GM19372 (cell line): ENCODE measurements at regions not wholly inside any gene's neighbourhood (a gene's known extent, or its start where the extent isn't known, plus 50 kb on each side); places are given as distances from the start of the nearest gene placed in this dataset.

Experiments used
- ATAC-seq: cut with Tn5 transposase; IDR thresholded peaks from one replicate; pipeline ENCODE4 v1.9.1; 2021; ENCODE audit warnings: mild to moderate bottlenecking, low read depth, moderate library complexity; ENCODE audit not compliant: unreplicated experiment

GRCh38 chr4:125992891-125993290 is 678.1 kb downstream of the FAT4 start:
- no peak for ATAC-seq

DNA sequence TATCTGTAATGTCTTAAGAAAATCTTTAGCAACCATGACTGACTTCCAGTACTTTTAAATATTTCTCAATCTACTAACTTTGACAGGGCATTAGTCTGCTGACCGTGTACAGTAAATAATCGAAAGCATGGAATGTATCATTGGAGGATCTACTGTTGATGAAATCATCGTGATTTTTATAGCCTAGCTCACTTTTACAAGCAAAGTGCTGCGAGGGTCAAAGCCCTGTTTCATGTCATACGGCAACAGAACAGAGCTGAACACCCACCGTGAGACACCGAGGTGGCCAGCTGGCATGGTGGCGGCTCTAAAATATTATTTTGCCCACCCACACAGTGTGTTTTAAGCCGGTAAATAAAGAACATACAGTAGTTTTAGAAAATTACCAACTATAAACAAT is 679.3 kb downstream of the FAT4 start:
- ATAC-seq, result no peak

- no peak for ATAC-seq
Measured at GRCh38 chr4:125994430-125994829, 679.7 kb downstream of the FAT4 start.

- ATAC-seq, result no peak
Measured at GRCh38 chr4:126004941-126005340, 690.2 kb downstream of the FAT4 start.

DNA sequence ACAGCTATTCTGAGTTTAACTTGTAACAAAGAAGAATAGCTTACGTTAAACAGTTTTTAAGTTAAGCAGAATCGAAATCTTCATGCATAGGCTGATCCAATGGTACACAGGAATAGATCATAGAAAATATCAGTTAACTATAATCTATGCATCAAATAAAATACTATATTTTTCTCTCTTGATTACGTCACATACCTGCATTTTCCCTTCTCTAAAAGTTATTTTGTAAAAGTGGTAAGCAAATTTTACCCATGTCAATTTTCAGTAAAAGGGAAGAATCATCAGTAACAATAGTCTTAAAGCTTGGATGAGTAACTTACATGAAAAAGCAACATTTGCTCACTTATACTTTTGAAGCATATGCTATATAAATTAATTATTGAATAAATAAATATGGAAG is 692.4 kb downstream of the FAT4 start:
- no peak for ATAC-seq

DNA sequence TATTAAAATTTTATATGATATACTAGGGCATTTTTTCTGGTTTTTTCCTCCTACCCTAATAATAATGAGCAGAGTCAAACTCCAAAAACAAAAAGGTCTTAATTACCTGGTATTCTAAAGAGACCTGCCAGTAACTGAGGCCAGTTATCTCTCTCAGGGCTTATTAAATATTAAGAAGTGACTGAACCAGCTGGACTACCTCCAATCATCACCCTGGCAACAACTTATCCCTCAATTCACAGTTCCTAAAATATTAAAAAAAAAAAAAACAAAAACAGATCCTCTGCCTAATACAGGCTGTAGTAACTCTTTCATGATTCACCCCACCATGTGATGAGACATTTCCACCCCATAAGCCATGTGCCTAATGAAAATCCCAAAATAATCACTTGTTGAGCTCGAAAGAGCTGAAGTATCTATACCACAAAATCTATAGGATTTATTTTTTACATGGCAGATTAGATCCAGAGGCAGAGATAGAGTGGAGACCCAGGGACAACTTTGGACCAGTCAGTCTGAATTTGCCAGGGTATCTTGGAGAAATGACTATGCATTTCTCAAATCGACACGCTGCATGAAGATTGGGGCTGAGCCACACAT is 698.0 kb downstream of the FAT4 start:
- ATAC-seq, result no peak

- no peak for ATAC-seq
Measured at GRCh38 chr4:126018274-126018673, 703.5 kb downstream of the FAT4 start.

DNA sequence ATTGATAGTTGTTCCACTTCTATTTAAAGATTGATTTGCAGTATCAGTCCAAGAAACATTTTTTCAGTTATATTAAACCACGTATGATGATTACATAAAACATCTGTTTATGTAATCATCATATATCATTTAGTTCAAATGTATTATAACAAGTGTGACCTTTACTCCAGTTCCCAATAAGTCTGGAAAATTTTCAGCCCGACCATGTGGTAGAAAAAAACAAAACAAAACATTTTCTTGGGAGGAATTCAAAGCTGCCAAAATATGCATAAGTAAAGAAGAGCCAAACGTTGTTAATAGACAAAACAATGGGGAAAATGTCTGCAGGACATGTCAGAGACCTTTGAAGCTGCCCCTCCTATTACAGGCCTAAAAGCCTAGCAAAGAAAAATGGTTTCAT is 709.1 kb downstream of the FAT4 start:
- ATAC-seq, result no peak

GRCh38 chr4:126027601-126028000 is 712.8 kb downstream of the FAT4 start:
- ATAC-seq, result no peak

- ATAC-seq, result no peak
Measured at GRCh38 chr4:126028876-126029275, 714.1 kb downstream of the FAT4 start.

- ATAC-seq, result no peak
Measured at GRCh38 chr4:126037231-126037630, 722.5 kb downstream of the FAT4 start.

DNA sequence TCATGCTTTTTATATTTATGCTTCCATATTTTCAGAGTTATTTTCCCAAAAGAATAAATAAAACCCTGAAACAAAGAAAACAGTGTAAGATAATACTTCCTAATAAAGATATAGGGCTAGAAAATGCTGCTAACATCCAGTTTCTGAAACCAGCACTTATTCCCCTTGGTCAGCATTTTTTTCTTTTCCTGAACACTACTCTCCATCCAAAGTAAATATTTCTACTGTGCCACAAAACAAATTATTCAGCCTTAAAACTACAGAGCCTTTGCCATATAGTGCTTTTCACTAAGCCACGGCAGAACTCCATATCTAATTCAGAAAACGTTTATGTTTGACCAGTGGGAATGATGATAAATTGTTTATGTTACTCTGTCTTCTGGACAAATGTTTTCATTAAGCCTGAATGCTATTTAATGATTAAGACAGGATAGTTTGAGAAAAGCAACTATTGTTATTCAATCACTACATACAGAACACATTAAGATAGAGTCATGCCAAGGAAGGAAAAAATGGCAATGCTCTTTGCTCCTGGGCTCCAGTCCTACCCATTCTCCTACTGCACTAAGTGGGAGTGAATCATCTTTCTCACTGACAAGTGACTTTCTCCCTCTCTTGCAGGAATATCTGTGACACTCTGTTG is 723.9 kb downstream of the FAT4 start:
- no peak for ATAC-seq

GRCh38 chr4:126046081-126046614 is 731.4 kb downstream of the FAT4 start:
- ATAC-seq, result no peak

GRCh38 chr4:126047114-126047513 is 732.4 kb downstream of the FAT4 start:
- no peak for ATAC-seq

GRCh38 chr4:126051689-126052424 is 737.1 kb downstream of the FAT4 start:
- no peak for ATAC-seq

- no peak for ATAC-seq
Measured at GRCh38 chr4:126056116-126056650, 741.4 kb downstream of the FAT4 start.

- ATAC-seq, result no peak
Measured at GRCh38 chr4:126057371-126057770, 742.6 kb downstream of the FAT4 start.

GRCh38 chr4:126058596-126058995 is 743.8 kb downstream of the FAT4 start:
- ATAC-seq, result no peak

DNA sequence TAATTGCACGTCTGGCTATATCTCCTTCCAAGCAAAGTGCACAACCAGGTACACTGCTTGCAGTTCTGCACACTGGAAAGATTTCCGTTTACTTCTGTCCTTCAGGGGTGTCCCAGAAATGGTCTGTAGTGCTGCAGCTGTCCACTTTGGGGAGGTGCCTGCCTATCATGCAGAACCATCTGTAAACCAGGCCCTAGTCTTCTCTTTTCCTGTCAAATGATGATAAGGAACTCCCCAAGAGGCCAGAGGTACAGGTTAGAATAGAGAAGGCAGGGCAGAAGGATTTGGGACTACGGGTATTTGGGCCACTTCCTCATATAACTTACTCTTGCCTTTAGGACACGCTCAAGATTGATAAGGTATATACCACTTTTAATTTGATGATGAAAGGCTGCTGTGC is 746.9 kb downstream of the FAT4 start:
- ATAC-seq, result no peak

GRCh38 chr4:126065016-126065415 is 750.3 kb downstream of the FAT4 start:
- no peak for ATAC-seq
